ENCODE measurements at regions not wholly inside any gene's neighbourhood (a gene's known extent, or its start where the extent isn't known, plus 50 kb on each side); places are given as distances from the start of the nearest gene placed in this dataset.

GRCh38 chr10:90179696-90180407 is 478.5 kb downstream of the KIF20B start:
- TF ChIP-seq CTCF (IDR thresholded peaks at IDR 0.05): no peak
- TF ChIP-seq POLR2A (IDR thresholded peaks at IDR 0.05): no peak

Measured in adrenal gland (tissue), 5 donors.